ENCODE measurements at regions not wholly inside any gene's neighbourhood (a gene's known extent, or its start where the extent isn't known, plus 50 kb on each side); places are given as distances from the start of the nearest gene placed in this dataset.
"Not testable (repeated sequence)": the region's sequence is repeated elsewhere in the genome, so short reads cannot be mapped to it uniquely, and the experiment has no call there.

GRCh38 chr6:167408235-167408869 is 83.5 kb downstream of the TTLL2 start:
- no peak for DNase-seq (ENCODE audit: low spot score)

DNA sequence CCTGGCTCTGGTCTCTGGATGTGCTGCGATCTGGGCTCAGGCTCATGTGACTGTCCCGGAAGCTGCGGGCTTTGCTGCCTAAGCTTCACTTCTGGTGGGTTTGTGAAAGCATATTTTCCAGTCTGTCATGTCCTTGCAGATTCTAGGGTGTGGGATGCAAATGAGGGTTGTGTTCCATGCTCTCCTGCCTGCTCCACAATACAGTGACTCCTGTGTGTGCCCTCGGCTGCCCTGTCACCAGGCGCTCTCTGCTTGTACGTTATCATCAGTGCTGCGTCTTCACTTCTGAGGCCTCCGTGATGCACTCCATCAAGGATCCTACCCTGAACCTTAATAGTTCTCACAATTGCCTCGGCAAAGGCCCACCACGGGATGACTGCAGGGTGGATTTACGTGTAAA is 84.2 kb downstream of the TTLL2 start:
- no peak for DNase-seq (ENCODE audit: low spot score)

DNA sequence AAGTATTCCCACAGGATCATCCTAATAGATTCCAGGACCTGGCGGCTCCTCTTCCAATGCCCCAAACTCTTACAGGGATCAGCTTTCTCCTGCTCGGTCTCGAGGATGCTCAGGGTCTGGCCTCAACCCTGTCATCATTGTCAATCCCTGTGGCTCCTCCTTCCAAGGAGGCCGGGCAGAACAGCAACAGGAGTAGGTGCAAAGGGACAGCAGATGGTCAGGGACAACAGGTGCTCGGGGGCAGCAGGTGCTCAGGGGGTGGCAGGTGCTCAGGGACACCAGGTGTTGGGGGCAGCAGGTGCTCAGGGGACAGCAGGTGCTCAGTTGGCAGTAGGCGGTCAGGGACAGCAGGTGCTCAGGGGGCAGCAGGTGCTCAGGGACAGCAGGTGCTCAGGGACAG is 84.8 kb downstream of the TTLL2 start:
- no peak for DNase-seq (ENCODE audit: low spot score)

DNA sequence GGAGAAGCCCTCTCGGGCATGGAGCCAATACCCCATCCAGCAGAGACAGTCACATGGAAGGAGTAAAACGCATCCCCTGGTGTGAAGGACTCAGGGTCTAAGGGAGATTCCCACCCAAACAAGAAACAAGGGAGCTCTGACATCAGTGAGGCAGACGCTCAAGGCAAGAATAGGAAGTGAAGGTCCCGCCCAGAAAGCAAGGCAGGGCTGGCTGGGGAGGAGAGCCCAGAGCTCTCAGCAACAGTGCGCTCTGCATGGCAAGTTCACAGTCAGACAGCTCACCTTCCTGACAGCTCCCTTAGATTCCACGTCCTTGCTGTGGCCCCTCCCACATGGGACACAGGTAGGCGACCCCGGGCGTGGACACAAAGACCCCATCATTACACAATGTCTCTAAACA is 85.6 kb downstream of the TTLL2 start:
- no peak for DNase-seq (ENCODE audit: low spot score)

GRCh38 chr6:167412506-167412905 is 87.6 kb downstream of the TTLL2 start:
- no peak for DNase-seq (ENCODE audit: low spot score)

DNA sequence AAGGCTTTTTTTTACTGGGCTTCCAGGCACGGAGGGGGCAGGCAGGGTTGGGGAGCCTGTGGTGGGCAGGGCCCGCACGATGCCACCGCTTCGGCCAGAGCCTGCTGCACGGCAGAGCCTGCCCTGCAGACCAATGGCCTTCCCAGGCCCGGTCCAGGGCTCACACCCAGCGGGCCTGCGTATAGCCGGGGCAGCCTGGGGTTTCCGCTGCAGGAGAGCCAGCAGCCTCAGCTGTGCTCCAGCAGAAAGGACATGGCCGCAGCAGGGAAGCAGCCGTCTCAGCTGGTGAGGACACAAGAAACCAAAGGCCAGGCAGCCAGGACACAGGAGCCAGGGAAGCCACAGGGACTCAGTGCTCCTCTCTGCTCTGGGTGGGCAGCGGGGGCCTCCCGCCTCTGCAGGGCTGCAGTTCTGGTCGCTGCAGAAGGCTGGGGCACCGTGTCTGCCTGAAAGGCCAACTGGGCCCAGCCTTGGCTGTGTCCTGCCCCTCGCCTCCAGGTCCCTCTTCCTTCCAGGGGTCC is 90.6 kb downstream of the TTLL2 start:
- DNase-seq (ENCODE audit: low spot score), result no peak

GRCh38 chr6:167416676-167417430 is 92.0 kb downstream of the TTLL2 start:
- DNase-seq (ENCODE audit: low spot score), result no peak

DNA sequence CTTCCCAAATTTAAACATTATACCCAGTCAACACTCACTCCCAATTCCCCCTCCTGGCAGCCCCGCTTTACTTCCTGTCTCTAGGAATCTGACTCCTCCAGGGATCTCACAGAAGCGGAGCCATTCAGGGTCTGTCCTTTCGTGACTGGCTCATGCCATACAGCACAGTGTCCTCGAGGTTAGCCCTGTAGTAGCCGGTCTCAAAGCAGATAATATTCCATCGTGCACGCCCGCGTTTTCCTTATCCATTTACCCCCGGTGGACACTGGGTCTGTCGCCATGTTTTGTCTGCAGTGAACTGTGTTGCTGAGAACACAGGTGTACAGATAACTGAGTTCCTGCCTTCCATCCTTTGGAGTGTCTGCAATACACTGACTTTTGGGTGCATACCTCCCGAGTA is 95.3 kb downstream of the TTLL2 start:
- no peak for DNase-seq (ENCODE audit: low spot score)

- no peak for DNase-seq (ENCODE audit: low spot score)
These were observed 96.2 kb downstream of the TTLL2 start for GRCh38 chr6:167420858-167421766.

GRCh38 chr6:167421944-167422343 is 97.1 kb downstream of the TTLL2 start:
- DNase-seq (ENCODE audit: low spot score), result not testable (repeated sequence)

DNA sequence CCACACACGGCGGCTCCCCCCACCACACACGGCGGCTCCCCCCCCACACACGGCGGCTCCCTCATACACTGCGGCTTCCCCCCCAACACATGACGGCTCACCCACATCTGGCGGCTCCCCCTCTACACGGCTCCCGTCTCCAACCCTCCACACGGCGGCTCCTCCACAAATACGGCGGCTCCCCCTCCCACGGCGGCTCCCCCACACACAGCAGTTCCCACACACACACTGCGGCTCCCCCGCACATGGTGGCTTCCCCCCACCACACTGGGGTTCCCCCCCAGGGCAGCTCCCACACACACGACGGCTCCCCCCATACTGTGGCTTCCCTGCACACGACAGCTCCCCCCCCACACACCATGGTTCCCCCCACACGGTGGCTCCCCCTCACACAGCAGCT is 98.0 kb downstream of the TTLL2 start:
- no peak for DNase-seq (ENCODE audit: low spot score)

DNA sequence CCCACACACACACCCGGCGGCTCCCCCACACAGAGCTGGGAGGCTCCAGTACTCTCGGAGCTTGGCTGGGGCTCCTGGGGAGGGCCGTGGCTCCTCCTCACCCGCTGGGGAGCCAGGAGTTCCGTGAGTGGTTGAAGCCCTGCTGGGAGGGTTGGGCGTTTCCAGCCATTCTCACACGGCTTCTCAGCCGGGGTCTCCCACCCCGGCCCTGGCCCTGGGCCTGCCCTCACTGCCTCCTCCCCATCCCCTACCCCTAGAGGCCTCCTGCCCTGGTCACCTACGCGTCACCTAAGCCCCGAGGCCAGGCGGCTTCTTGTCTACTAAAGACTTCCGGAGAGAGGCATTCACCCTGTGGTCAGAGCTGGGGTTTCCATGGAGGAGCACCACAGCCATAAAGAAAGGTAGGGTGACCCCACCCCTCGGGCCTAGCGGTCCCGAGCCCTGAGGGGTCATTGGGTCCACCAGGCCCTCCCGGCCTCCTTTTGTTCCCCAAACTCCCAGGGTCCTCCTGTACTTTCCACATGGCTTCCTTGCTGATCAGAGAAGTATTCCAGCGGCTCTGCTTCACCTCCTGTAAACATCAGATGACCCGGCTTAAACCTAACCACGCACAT is 99.3 kb downstream of the TTLL2 start:
- no peak for DNase-seq (ENCODE audit: low spot score)

- DNase-seq (ENCODE audit: low spot score), result no peak
These were observed 99.8 kb downstream of the TTLL2 start for GRCh38 chr6:167424700-167425099.

GRCh38 chr6:167426084-167426483 is 101.2 kb downstream of the TTLL2 start:
- DNase-seq (ENCODE audit: low spot score), result no peak

DNA sequence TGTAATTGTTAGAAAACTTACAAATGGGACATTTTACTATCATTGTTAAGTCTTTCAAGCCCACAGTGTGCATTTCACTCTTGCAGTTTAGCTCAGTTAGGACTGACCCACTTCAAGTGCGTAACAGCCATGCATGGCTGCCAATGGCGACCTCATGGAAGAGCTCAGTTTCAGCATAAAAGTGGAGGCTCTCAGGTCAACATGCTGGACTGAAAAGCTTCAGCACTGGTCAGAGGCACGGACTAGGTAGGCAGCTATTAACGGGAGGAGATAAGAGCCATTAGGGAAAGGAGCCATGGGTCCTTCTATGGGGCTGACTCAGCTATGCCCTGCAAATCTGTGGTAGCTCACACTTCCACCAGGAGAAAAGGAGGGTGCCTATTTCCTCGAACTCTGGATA is 101.8 kb downstream of the TTLL2 start:
- no peak for DNase-seq (ENCODE audit: low spot score)

- DNase-seq (ENCODE audit: low spot score), result no peak
These were observed 103.9 kb downstream of the TTLL2 start for GRCh38 chr6:167428664-167429333.

- no peak for DNase-seq (ENCODE audit: low spot score)
These were observed 104.5 kb downstream of the TTLL2 start for GRCh38 chr6:167429353-167429752.

GRCh38 chr6:167435209-167435728 is 110.4 kb downstream of the TTLL2 start:
- DNase-seq (ENCODE audit: low spot score), result no peak

- DNase-seq (ENCODE audit: low spot score), result no peak
These were observed 113.1 kb downstream of the TTLL2 start for GRCh38 chr6:167437888-167438484.

GRCh38 chr6:167441715-167442206 is 116.9 kb downstream of the TTLL2 start:
- DNase-seq (ENCODE audit: low spot score), result no peak

Measured in SK-N-DZ (cell line).